ENCODE measurements at regions not wholly inside any gene's neighbourhood (a gene's known extent, or its start where the extent isn't known, plus 50 kb on each side); places are given as distances from the start of the nearest gene placed in this dataset.

- Histone ChIP-seq H4K20me1 (ENCODE audit: insufficient read depth, low read depth, low read length) (no peaks in the 10 kb centered on the region), H3K9me2 (replicated peaks; ENCODE audit: insufficient read depth, low read length) (no peaks in the 10 kb centered on the region), H3K4me3 (ENCODE audit: low read length) (no peak overlapping the region), H3K4me2 (ENCODE audit: low read depth, low read length, poor library complexity, severe bottlenecking) (no peak overlapping the region), H3K9ac (ENCODE audit: low read length) (no peak overlapping the region), H3K27ac (ENCODE audit: low read length) (no peak overlapping the region), H2AFZ (ENCODE audit: low read length) (no peak overlapping the region), H3K79me2 (ENCODE audit: low read length) (no peaks in the 10 kb centered on the region), H3K27me3 (ENCODE audit: low read length) (no peaks in the 10 kb centered on the region), H3K36me3 (ENCODE audit: insufficient read depth, low read length) (no peaks in the 10 kb centered on the region), H3K9me3 (ENCODE audit: low read length) (no peaks in the 10 kb centered on the region), H3K4me1 (ENCODE audit: low read length) (peaks cover 7% of the 10 kb centered on the region)
- DNase-seq: no peak
Measured at GRCh38 chr10:21308018-21308417, 217.5 kb downstream of the SKIDA1 start.

GRCh38 chr10:21304608-21305007, 220.9 kb downstream of the SKIDA1 start:
- no peak overlapping the region for H2AFZ ChIP-seq (ENCODE audit: low read length)
- H4K20me1 ChIP-seq (ENCODE audit: insufficient read depth, low read depth, low read length): no peaks in the 10 kb centered on the region
- H3K9me3 ChIP-seq (ENCODE audit: low read length): no peaks in the 10 kb centered on the region
- no peak overlapping the region for H3K4me2 ChIP-seq (ENCODE audit: low read depth, low read length, poor library complexity, severe bottlenecking)
- no peaks in the 10 kb centered on the region for H3K36me3 ChIP-seq (ENCODE audit: insufficient read depth, low read length)
- no peaks in the 10 kb centered on the region for H3K79me2 ChIP-seq (ENCODE audit: low read length)
- no peaks in the 10 kb centered on the region for H3K9me2 ChIP-seq (replicated peaks; ENCODE audit: insufficient read depth, low read length)
- no peak overlapping the region for H3K9ac ChIP-seq (ENCODE audit: low read length)
- no peaks in the 10 kb centered on the region for H3K27me3 ChIP-seq (ENCODE audit: low read length)
- peaks cover 7% of the 10 kb centered on the region for H3K4me1 ChIP-seq (ENCODE audit: low read length)
- no peak overlapping the region for H3K4me3 ChIP-seq (ENCODE audit: low read length)
- DNase-seq: no peak
- H3K27ac ChIP-seq (ENCODE audit: low read length): no peak overlapping the region

- Histone ChIP-seq H3K27me3 (ENCODE audit: low read length) (no peaks in the 10 kb centered on the region), H3K4me1 (ENCODE audit: low read length) (peaks cover 3% of the 10 kb centered on the region), H3K36me3 (ENCODE audit: insufficient read depth, low read length) (no peaks in the 10 kb centered on the region), H4K20me1 (ENCODE audit: insufficient read depth, low read depth, low read length) (no peaks in the 10 kb centered on the region), H2AFZ (ENCODE audit: low read length) (no peak overlapping the region), H3K9me2 (replicated peaks; ENCODE audit: insufficient read depth, low read length) (no peaks in the 10 kb centered on the region), H3K4me3 (ENCODE audit: low read length) (no peak overlapping the region), H3K9me3 (ENCODE audit: low read length) (no peaks in the 10 kb centered on the region), H3K79me2 (ENCODE audit: low read length) (no peaks in the 10 kb centered on the region), H3K9ac (ENCODE audit: low read length) (no peak overlapping the region), H3K4me2 (ENCODE audit: low read depth, low read length, poor library complexity, severe bottlenecking) (no peak overlapping the region), H3K27ac (ENCODE audit: low read length) (no peak overlapping the region)
- no peak for DNase-seq
Measured at GRCh38 chr10:21304198-21304597, 221.3 kb downstream of the SKIDA1 start.

- Histone ChIP-seq H3K9ac (ENCODE audit: low read length) (no peak overlapping the region), H3K9me3 (ENCODE audit: low read length) (no peaks in the 10 kb centered on the region), H3K4me1 (ENCODE audit: low read length) (no peaks in the 10 kb centered on the region), H3K36me3 (ENCODE audit: insufficient read depth, low read length) (no peaks in the 10 kb centered on the region), H3K79me2 (ENCODE audit: low read length) (no peaks in the 10 kb centered on the region), H3K9me2 (replicated peaks; ENCODE audit: insufficient read depth, low read length) (no peaks in the 10 kb centered on the region), H3K27me3 (ENCODE audit: low read length) (no peaks in the 10 kb centered on the region), H3K4me2 (ENCODE audit: low read depth, low read length, poor library complexity, severe bottlenecking) (no peak overlapping the region), H3K27ac (ENCODE audit: low read length) (no peak overlapping the region), H2AFZ (ENCODE audit: low read length) (no peak overlapping the region), H3K4me3 (ENCODE audit: low read length) (no peak overlapping the region), H4K20me1 (ENCODE audit: insufficient read depth, low read depth, low read length) (no peaks in the 10 kb centered on the region)
- DNase-seq: no peak
Measured at GRCh38 chr10:21300551-21300950, 224.9 kb downstream of the SKIDA1 start.

- H3K79me2 ChIP-seq (ENCODE audit: low read length): no peaks in the 10 kb centered on the region
- no peaks in the 10 kb centered on the region for H4K20me1 ChIP-seq (ENCODE audit: insufficient read depth, low read depth, low read length)
- no peak overlapping the region for H3K27ac ChIP-seq (ENCODE audit: low read length)
- no peaks in the 10 kb centered on the region for H3K9me2 ChIP-seq (replicated peaks; ENCODE audit: insufficient read depth, low read length)
- no peaks in the 10 kb centered on the region for H3K27me3 ChIP-seq (ENCODE audit: low read length)
- no peak overlapping the region for H3K9ac ChIP-seq (ENCODE audit: low read length)
- H2AFZ ChIP-seq (ENCODE audit: low read length): no peak overlapping the region
- no peaks in the 10 kb centered on the region for H3K36me3 ChIP-seq (ENCODE audit: insufficient read depth, low read length)
- H3K4me3 ChIP-seq (ENCODE audit: low read length): no peak overlapping the region
- DNase-seq: no peak
- no peak overlapping the region for H3K4me2 ChIP-seq (ENCODE audit: low read depth, low read length, poor library complexity, severe bottlenecking)
- no peaks in the 10 kb centered on the region for H3K4me1 ChIP-seq (ENCODE audit: low read length)
- H3K9me3 ChIP-seq (ENCODE audit: low read length): no peaks in the 10 kb centered on the region
Measured at GRCh38 chr10:21299330-21299729, 226.2 kb downstream of the SKIDA1 start.

GRCh38 chr10:21298701-21299100, 226.8 kb downstream of the SKIDA1 start:
- H3K9me2 ChIP-seq (replicated peaks; ENCODE audit: insufficient read depth, low read length): no peaks in the 10 kb centered on the region
- H2AFZ ChIP-seq (ENCODE audit: low read length): no peak overlapping the region
- no peak for DNase-seq
- H4K20me1 ChIP-seq (ENCODE audit: insufficient read depth, low read depth, low read length): no peaks in the 10 kb centered on the region
- H3K36me3 ChIP-seq (ENCODE audit: insufficient read depth, low read length): no peaks in the 10 kb centered on the region
- no peaks in the 10 kb centered on the region for H3K9me3 ChIP-seq (ENCODE audit: low read length)
- H3K9ac ChIP-seq (ENCODE audit: low read length): no peak overlapping the region
- H3K27me3 ChIP-seq (ENCODE audit: low read length): no peaks in the 10 kb centered on the region
- H3K4me2 ChIP-seq (ENCODE audit: low read depth, low read length, poor library complexity, severe bottlenecking): no peak overlapping the region
- H3K4me1 ChIP-seq (ENCODE audit: low read length): no peaks in the 10 kb centered on the region
- H3K27ac ChIP-seq (ENCODE audit: low read length): no peak overlapping the region
- H3K4me3 ChIP-seq (ENCODE audit: low read length): no peak overlapping the region
- no peaks in the 10 kb centered on the region for H3K79me2 ChIP-seq (ENCODE audit: low read length)

- no peaks in the 10 kb centered on the region for H3K79me2 ChIP-seq (ENCODE audit: low read length)
- no peak overlapping the region for H2AFZ ChIP-seq (ENCODE audit: low read length)
- H3K36me3 ChIP-seq (ENCODE audit: insufficient read depth, low read length): no peaks in the 10 kb centered on the region
- no peaks in the 10 kb centered on the region for H3K9me2 ChIP-seq (replicated peaks; ENCODE audit: insufficient read depth, low read length)
- no peak overlapping the region for H3K27ac ChIP-seq (ENCODE audit: low read length)
- no peaks in the 10 kb centered on the region for H3K9me3 ChIP-seq (ENCODE audit: low read length)
- H4K20me1 ChIP-seq (ENCODE audit: insufficient read depth, low read depth, low read length): no peaks in the 10 kb centered on the region
- no peak for DNase-seq
- no peaks in the 10 kb centered on the region for H3K27me3 ChIP-seq (ENCODE audit: low read length)
- no peak overlapping the region for H3K9ac ChIP-seq (ENCODE audit: low read length)
- H3K4me1 ChIP-seq (ENCODE audit: low read length): no peaks in the 10 kb centered on the region
- H3K4me3 ChIP-seq (ENCODE audit: low read length): no peak overlapping the region
- H3K4me2 ChIP-seq (ENCODE audit: low read depth, low read length, poor library complexity, severe bottlenecking): no peak overlapping the region
Measured at GRCh38 chr10:21297603-21298383, 227.7 kb downstream of the SKIDA1 start.

- Histone ChIP-seq H3K27me3 (ENCODE audit: low read length) (no peaks in the 10 kb centered on the region), H3K4me3 (ENCODE audit: low read length) (no peak overlapping the region), H3K79me2 (ENCODE audit: low read length) (no peaks in the 10 kb centered on the region), H3K4me1 (ENCODE audit: low read length) (no peaks in the 10 kb centered on the region), H3K9ac (ENCODE audit: low read length) (no peak overlapping the region), H3K4me2 (ENCODE audit: low read depth, low read length, poor library complexity, severe bottlenecking) (no peak overlapping the region), H3K27ac (ENCODE audit: low read length) (no peak overlapping the region), H4K20me1 (ENCODE audit: insufficient read depth, low read depth, low read length) (no peaks in the 10 kb centered on the region), H3K9me3 (ENCODE audit: low read length) (no peaks in the 10 kb centered on the region), H3K9me2 (replicated peaks; ENCODE audit: insufficient read depth, low read length) (no peaks in the 10 kb centered on the region), H3K36me3 (ENCODE audit: insufficient read depth, low read length) (no peaks in the 10 kb centered on the region), H2AFZ (ENCODE audit: low read length) (no peak overlapping the region)
- no peak for DNase-seq
Measured at GRCh38 chr10:21296575-21297355, 228.7 kb downstream of the SKIDA1 start.

Measured in Karpas-422 (cell line).